CD1c-positive myeloid dendritic cell (primary cell): ENCODE measurements at regions not wholly inside any gene's neighbourhood (a gene's known extent, or its start where the extent isn't known, plus 50 kb on each side); places are given as distances from the start of the nearest gene placed in this dataset.
A peak's percentile ranks its signal among the peaks of the same experiment; 100 is the strongest.

Experiments used
- DNase-seq: peaks from one replicate; pipeline ENCODE4 v3.0.0-alpha.2; 2016; ENCODE audit errors: extremely low spot score

DNA sequence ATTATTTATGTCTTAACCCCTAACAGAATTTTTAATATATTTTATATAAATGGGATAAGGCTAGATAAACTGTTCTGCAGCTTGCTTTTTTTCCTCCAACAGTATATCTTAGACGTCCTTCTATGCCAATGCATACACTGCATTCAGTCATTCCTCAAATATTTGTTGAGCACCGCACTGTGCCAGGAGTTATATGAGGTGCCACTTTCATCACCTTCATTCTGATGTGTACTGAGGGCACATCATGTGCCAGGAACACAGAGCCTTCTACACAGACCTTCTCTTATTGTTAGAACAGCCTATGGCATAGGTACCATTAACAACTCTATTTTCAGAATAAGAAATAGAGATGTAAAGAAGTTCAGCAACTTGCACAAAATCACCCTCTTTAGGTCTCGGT, 570.1 kb downstream of the CDK5RAP2 start:
- DNase-seq, result no peak

DNA sequence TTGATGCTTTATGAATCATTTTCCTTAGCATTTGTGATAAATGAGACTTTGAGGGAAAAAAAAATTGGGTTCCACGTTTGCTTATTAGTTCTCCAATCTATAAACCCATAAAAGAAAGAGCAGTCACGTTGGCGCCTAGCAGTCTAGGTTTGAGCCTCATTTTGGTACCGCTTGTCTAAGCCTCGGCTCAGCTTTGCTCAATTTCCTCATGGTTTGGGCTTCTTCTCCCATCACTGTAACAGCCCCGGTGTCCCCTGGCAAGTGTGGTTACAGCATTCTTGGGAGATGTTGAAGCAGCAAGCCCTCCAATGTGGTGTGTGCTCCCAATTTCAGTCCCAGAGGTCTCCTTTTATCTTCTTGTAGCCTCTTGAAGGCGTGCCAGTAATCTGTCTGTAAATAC, 578.4 kb downstream of the CDK5RAP2 start:
- no peak for DNase-seq

DNA sequence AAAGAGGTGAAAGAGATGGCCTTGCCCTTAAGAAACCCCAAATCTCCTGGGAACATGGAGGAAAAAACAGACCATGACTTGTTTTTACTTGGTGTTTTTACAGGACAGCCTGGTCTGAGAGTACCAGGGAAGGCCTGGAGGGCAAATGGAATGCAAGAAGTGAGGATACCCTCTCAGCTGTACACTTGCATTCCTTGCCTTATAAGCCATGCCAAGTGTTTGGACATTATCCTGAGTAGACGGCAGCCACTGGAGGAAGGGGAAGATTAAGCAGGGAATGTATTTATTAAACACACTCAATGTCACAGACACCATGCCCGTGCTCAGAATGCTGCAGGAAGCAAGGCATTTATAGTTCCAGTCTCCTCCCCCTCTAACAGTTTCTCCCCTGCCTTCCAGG, 581.4 kb downstream of the CDK5RAP2 start:
- DNase-seq, result no peak

DNA sequence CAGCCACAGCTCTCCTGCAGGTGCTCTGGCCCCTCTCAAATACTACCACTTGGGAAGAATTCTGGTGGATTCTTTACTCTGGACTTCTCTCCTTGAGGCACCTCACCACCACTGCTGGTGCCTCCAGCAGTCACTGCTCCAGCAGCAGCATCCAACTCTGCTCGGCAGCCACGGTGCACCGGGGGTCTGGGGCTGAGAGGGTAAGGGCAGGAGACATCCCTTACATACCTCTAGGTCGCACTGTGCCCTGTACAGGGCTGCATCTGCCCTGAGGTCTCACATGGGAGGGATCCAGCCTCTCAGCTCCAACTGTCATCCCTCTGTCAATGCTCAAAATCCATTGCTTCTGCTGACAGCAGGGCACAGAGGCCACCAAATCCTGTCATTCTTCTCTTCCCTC, 588.2 kb downstream of the CDK5RAP2 start:
- DNase-seq, result no peak

DNA sequence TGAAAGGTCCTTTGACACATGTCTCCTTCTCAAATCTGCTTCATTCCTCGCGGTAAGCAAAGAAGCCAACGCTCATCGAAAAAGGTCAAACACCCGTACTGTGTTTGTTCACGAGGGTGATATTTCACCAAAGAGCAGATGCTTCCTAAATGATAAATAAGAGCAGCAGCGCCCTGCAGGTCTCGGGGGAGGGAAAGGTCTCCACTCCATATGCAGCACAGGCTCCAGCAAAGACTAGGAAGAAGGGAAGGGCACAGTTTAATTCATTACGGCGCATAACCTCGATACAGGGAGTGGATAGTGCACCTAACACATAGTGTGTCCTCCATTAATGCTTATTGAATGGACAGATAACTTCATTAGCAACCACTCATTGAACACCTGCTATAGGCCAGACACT, 593.3 kb downstream of the CDK5RAP2 start:
- no peak for DNase-seq

DNA sequence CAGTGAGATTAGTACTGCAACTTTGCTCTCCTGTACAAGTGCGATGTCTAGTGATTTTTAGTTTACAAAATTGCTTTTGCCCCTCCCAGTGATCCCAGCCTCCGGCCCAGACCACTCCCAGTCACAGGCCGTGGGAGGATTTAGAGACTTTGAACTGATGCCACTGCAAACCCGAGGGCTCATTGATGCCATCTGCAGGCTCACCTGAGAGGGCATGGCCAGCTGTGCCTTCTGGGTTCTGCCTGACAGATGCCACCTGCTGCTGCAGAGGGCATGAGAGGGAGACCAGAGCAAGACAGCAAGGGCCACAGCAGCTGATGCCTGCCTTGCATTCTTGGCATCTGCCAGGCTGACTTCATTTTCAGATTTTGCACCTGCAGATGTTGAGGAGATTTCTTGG, 593.8 kb downstream of the CDK5RAP2 start:
- no peak for DNase-seq

DNA sequence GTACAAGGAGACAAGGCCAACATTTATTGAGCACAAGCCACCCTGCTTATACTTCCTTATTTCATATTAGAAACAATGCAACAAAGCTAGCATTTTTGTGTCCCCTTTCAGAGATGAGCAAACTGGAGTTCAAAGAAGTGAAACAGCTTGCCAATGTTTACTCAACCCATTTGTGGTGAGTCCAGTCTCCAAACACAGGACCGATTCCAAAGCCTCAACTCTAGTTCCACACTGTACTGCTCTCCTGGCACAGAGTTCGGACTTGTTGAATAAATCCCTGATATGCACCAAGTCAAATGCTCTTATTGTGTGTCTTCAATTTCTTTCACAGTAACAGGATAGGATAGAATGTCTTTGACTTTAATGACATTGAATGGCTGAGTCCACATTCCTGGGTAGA, 604.8 kb upstream of the BRINP1 start:
- DNase-seq, result no peak

DNA sequence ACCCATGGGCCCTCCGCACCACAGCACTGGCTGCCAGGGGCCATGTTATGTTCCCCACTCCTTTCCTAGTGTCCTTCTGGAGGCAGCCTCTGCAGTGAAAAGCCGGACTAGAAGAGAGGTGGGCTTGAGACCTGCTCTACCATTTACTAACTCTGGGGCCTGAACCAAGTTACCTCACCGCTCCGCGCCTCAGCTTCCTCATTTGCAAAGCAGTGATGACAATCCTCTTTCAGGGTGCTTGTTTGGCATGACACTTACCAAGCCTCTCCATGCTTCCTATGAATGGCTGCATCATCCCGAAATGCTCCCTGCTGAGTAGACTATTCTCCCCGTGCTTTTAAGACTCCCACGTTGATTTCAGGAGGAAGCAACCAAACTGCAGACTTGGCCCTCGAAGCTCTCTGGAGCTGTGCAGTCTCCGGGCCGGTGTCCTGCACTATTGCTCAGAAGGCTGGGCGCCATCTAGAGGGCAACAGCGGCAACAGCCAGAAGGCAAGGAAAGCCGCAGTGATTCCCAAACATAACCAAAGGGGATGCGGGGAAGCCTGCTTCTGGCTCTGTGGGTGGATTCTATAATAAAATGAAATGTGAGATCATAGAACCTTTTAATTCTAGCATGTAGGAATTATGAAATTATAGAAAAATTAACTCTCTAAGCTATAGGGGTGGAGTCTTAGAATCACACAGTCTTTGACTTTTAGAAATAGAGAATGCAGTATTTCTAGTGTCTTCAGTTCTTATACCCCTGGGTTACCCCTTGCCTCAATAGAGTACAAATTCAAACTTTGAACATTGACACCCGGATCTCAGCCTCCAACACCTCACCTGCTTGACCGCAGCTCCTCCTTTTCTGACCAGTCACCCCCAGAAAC, 599.8 kb upstream of the BRINP1 start:
- DNase-seq, result peak; percentile 74

DNA sequence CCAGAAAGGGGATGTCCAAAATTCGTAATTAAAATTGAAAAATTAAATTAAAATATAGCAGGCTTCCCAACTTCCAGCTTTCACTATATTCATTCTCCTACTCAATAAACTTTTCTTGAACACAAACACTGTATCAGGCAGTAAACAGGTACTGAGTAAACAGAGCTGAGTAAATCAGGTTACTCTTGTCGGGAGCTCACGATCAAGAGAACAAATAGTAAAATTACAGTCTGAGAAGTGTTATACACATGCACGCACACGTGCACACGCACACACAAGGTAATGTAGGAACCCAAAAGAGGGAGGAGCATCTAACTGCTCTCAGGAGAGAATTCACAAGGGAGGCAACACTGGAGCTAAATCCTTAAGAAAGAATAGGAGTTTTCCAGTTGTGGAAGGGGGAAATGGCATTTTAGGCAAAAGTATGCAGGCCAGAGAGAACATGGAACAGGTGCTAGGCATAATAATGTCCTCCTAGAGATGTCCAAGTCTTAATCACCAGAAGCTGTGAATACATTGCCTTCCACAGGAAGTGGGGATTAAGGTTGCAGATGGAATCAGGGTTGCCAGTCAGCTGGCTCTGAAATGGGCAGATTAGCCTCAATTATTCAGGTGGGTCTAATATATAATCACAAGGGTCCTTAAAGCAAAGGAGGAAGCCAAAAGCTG, 598.8 kb upstream of the BRINP1 start:
- no peak for DNase-seq

DNA sequence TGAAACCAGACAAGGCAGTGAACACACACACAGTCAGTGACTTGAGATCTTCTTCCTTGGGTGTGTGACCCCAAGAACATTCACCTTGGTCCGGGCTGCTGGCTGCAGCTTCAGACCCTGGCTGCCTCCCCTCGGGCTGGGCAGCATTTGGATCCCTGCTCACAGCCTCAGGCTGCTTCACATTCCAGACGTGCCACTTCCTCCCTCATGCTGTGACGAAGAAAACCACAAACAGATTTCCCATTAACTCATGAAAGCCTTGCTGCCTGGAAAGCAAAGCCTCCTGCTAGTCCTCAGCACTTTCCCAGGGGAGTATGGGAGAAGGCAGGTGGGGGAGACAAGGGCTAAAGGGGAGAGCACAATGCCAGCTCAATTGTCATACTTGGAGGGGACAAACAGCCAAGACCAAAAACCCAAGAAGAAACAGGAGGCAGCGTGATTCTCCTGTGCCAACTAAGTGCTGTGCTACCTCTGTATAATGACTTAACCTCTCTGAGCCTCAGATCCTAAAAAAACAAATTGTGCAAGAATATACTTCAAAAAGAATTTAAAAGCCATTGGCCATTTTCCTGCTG, 594.6 kb upstream of the BRINP1 start:
- DNase-seq, result no peak

DNA sequence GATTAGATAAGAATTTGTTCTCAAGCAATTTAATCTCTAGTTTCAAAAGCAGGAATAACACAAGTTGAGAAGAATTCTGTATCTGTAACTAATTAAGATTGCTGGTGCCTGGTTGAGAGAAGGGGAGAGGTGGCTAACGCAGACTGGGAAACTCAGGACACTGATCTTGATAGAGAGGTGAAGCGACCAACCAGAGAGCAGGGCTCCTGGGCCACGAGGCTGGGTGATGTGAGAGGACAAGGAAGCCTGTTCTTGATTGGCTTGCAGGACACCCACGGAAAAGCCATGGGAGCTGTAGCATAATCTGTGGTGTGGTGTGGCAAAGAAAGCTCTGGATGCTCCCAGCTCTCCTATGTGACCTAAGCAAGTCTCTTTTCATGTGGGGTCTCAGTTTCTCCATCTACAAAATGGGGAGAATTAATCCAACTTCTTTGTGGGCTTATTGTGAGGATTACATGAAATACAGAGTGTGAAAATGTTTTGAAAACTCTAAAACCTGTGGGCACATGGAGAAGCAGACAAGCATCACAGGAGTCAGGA, 594.1 kb upstream of the BRINP1 start:
- no peak for DNase-seq

DNA sequence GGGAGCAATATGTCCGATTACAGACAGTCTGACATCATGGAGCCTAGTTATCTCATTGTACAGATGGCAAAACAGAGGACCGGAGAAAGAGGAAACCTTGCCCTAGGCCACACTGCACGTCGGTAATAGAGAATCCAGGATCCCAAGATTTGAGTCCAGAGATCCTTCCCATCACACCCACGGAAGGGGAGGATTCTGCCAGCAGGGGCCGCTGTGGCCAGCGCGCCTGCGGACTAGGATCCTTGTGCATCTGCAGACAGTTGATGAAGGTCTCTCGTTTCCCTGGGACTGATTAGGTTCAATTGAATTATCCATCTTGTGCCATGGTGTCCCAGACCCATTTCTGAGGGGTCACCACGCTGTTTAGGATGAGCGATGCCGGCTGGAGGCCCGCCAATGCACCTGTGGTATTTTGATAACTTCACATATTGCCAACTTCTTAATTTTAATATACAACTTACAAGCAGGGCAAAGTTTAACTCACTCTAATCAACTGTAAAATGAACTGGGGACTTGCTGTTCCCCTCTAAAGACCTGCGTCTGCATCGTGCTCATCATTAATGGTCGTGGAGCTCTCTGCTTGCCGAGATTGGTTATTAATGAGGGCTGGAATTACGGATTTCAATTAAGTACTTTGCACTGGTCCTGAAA, 592.7 kb upstream of the BRINP1 start:
- peak; percentile 49 for DNase-seq

DNA sequence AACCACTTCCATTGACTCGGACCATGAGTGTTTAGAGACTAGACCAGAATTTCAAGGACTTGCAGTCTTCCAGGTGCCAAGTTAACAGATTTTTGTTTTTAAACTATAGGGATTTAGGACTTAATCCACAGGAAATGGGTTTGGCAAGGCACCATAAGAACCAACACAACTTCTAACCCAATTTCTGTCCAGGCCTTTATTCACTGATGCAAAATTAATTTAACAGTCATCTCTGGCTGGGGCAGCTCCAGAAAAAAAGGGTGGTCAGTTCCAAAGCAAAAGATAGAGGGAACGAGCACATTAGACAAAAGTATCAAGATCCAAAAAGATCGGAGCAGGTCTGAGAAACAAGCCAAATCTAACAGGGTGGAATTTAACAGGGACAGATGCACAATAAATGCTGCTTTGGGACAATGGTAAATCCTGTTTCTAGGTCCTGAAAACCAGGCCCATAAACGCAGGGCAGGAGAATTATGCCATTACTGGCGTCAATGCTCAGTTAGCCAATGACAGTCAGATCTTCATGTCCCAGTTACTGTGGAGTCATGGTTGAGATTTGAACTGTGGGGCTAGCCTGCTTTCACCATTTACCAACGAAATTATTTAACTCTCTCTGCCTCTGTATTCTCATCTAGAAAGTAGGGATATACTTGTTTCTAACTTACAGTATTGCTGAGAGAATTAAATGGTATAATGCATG, 590.8 kb upstream of the BRINP1 start:
- no peak for DNase-seq

DNA sequence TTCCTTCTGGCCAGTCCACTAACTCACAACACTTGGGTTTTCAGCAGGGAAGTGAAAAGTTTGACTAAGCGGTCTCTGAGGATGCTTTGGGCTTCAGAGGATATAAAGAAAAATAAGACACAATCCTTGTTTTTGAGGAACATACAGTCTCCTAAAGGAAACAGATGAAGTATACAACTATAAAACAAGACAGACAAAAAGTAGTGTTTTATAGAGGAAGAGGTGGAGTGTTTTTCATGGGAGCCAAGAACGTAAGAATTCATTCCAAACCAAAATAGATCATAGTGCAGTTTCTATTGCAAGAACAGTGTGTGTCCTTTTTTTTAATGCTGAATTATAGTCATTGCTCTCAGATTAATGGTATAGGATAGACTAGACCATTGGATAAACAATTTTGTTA, 586.9 kb upstream of the BRINP1 start:
- no peak for DNase-seq

DNA sequence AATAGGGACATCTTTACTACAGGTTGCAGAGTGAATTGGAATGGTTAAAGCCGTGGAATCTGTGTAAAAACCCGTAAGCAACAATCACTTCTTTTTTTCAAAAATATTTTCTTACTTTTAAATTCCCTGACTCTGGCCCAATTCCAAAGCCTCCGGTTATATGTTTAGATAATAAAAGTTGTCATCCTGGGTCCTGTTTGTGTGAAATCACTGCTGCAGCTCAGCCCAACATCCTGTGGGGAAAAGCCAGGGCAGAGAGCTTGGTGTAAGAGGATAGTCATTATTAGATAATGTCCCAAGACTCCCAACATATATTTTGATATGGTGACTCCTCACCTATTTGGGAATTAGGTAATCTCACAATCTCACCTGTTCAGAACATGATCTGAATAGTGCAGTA, 586.0 kb upstream of the BRINP1 start:
- DNase-seq, result no peak

DNA sequence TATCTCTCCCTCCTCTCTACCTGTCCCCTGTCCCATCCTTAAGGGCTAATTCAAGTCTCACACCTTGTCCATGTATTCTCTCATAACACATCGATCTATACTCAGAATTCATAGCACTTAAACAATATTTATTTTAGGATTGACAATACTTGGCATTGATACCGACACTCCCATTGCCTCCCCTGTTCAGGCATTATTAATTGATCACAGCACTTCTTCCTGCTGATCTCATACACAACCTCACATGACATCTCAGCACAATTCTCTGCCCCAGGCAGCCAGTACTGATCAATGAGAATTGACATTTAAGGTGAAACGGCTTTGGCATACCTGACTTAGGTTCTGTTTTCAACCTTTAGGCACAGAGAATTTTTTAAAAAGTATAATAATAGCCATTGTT, 582.4 kb upstream of the BRINP1 start:
- no peak for DNase-seq

DNA sequence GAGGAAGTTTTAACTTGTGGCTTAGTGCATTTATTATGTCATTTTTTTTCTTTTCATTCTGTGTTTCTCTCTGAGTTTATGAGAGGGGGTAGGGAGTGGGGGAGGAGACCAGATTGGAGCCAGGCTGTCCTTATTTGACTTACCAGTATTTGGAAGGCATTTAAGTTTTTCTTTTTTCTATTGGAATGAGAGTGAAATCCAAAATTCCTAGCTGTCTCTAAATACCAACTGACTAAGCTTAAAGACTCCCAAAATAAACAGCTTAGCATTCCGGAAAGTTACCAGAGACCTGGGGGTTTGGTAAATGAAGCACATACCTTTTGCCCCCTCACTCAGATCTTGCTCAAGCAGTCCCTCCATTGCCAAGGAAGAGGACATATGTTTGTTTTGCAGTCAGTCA, 581.9 kb upstream of the BRINP1 start:
- DNase-seq, result no peak

DNA sequence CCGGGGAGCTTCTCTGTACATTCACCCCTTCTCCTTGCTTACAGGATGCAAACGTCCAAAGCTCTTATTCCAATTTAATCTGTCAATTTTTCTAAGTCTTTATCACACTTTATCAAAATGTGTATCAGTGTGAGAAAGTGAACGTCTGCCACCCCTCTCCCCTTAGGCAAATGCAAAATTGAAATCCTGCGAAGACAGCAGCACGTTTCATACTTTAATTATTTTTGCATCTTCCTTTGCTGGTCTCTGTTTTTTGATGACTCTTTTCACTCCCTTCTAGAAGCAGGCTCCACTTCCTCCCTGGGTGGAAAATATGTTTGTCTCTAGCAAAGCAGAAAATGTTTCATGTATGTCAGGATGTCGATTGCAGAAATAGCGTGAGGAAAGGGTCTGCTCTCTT, 576.5 kb upstream of the BRINP1 start:
- no peak for DNase-seq

DNA sequence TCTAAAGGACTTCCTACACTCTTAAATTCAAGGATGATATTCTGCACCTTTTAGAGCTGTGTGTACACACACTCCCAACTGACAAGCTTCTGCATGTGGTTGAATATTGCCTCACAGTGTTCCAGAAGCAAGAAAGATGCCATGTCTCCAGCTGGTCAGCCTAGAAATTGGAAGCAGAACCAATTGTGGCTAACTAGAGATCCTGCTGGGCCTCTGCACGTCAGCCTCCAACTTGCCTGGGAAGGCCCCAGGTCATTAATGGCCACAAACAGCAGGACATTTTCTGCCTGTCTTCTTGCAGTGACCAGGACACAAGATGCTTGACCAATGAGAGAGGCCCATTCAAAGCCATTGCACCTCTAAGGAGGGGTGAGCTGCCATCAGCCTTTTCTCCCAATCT, 571.9 kb upstream of the BRINP1 start:
- no peak for DNase-seq

DNA sequence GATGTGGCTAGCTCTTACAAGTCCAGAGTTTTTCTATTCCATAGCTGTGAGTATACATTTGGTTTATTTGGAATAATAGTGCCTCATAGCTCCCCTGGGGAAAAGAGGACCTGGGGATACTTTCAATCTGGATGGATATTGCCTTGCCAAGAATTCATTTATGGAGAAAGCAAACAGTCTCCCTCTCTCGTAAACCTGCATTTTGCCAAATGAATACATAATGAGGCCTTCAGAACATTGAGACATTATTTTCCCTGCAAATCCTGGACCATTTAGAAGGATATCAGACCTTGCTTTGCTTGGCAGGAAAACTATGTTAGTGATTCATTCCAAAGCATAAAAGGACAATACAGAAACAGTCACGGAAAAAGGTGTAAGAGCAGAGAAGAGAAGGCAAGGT, 569.6 kb upstream of the BRINP1 start:
- no peak for DNase-seq

DNA sequence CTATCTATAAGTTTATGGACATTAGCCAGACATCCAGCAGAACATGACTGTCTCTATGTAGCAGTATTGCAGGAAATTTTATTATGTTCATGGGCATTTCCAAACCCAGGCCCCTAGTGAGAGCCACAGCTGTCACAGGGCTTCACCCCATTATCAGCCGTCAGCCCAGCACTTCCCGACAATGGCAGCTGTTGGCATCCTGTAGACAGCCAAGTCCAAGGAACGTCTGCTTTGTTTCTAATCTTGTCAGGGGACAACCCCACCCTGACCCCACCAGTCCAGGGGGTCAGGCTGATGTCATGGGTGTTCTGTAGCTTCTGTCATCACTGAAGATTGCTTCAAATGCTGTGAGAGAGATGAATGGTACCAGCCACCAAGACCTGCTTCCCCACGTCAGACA, 565.3 kb upstream of the BRINP1 start:
- DNase-seq, result no peak

DNA sequence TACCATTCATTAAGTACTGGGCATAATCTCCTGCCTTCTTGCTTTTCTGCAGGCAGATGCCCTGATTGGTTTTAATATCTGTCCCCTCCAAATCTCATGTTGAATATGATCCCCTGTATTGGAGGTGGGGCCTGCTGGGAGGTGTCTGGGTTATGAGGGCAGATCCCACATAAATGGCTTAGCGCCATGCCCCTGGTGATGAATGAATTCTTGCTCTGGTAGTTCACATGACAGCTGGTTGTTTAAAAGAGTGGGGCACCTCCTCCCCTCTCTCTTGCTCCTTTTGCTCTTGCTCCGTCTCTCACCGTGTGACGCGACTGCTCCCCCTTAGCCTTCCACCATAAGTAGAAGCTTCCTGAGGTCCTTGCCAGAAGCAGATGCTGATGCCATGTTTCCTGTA, 564.0 kb upstream of the BRINP1 start:
- DNase-seq, result no peak
